BE2C (cell line): ENCODE measurements at regions not wholly inside any gene's neighbourhood (a gene's known extent, or its start where the extent isn't known, plus 50 kb on each side); places are given as distances from the start of the nearest gene placed in this dataset.

ENCODE experiments used
- DNase-seq: peaks from one replicate; pipeline ENCODE4 v3.0.0-alpha.2; 2020
- H3K27me3 ChIP-seq: fragments of 250-450 bp; sonication (Bioruptor Pico); 2 replicates; pipeline ENCODE4 v1.5.1; 2020; ENCODE audit warnings: mild to moderate bottlenecking
- H3K36me3 ChIP-seq: fragments of 250-450 bp; sonication (Bioruptor Pico); 2 replicates; pipeline ENCODE4 v1.5.1; 2020; ENCODE audit warnings: mild to moderate bottlenecking
- H3K4me1 ChIP-seq: fragments of 250-450 bp; sonication (Bioruptor Pico); 2 replicates; pipeline ENCODE4 v1.5.1; 2020
- H3K4me3 ChIP-seq: 2 replicates; pipeline ENCODE4 v1.5.1; 2011; ENCODE audit warnings: low read depth, low read length
- H3K9me3 ChIP-seq: fragments of 250-450 bp; sonication (Bioruptor Pico); 2 replicates; pipeline ENCODE4 v1.5.1; 2020
- CTCF ChIP-seq: IDR thresholded peaks from 2 replicates; pipeline ENCODE4 v1.5.1; 2012; ENCODE audit warnings: mild to moderate bottlenecking, low read depth, low read length

GRCh38 chr11:47912843-47913437 is 64.8 kb upstream of the NUP160 start:
- H3K27me3 ChIP-seq, result no peaks in the 10 kb centered on the region
- DNase-seq, result no peak
- peaks cover 8% of the 10 kb centered on the region for H3K4me1 ChIP-seq
- no peaks in the 10 kb centered on the region for H3K36me3 ChIP-seq
- TF ChIP-seq CTCF, result no peak
- H3K9me3 ChIP-seq, result no peaks in the 10 kb centered on the region
- no peak overlapping the region for H3K4me3 ChIP-seq

- Histone ChIP-seq H3K4me3 (no peak overlapping the region), H3K27me3 (no peaks in the 10 kb centered on the region), H3K36me3 (no peaks in the 10 kb centered on the region), H3K4me1 (peaks cover 7% of the 10 kb centered on the region), H3K9me3 (no peaks in the 10 kb centered on the region)
- no peak for TF ChIP-seq CTCF
- DNase-seq, result no peak
Measured at GRCh38 chr11:47911149-47911548, 63.0 kb upstream of the NUP160 start.

- TF ChIP-seq CTCF, result no peak
- Histone ChIP-seq H3K9me3 (no peaks in the 10 kb centered on the region), H3K4me1 (no peaks in the 10 kb centered on the region), H3K4me3 (no peak overlapping the region), H3K27me3 (no peaks in the 10 kb centered on the region), H3K36me3 (no peaks in the 10 kb centered on the region)
- no peak for DNase-seq
Measured at GRCh38 chr11:47908198-47908597, 60.0 kb upstream of the NUP160 start.

GRCh38 chr11:47907499-47907898 is 59.3 kb upstream of the NUP160 start:
- Histone ChIP-seq H3K4me3 (no peak overlapping the region), H3K9me3 (no peaks in the 10 kb centered on the region), H3K27me3 (no peaks in the 10 kb centered on the region), H3K4me1 (no peaks in the 10 kb centered on the region), H3K36me3 (no peaks in the 10 kb centered on the region)
- DNase-seq, result no peak
- no peak for TF ChIP-seq CTCF

GRCh38 chr11:47906066-47906465 is 57.9 kb upstream of the NUP160 start:
- no peaks in the 10 kb centered on the region for H3K9me3 ChIP-seq
- H3K4me1 ChIP-seq, result no peaks in the 10 kb centered on the region
- no peaks in the 10 kb centered on the region for H3K36me3 ChIP-seq
- no peak for TF ChIP-seq CTCF
- DNase-seq, result no peak
- no peaks in the 10 kb centered on the region for H3K27me3 ChIP-seq
- H3K4me3 ChIP-seq, result no peak overlapping the region

- no peaks in the 10 kb centered on the region for H3K36me3 ChIP-seq
- no peaks in the 10 kb centered on the region for H3K27me3 ChIP-seq
- TF ChIP-seq CTCF, result no peak
- H3K4me1 ChIP-seq, result no peaks in the 10 kb centered on the region
- DNase-seq, result no peak
- no peak overlapping the region for H3K4me3 ChIP-seq
- H3K9me3 ChIP-seq, result no peaks in the 10 kb centered on the region
Measured at GRCh38 chr11:47905358-47906059, 57.4 kb upstream of the NUP160 start.
